Adrenal gland (tissue), 5 donors: ENCODE measurements at regions not wholly inside any gene's neighbourhood (a gene's known extent, or its start where the extent isn't known, plus 50 kb on each side); places are given as distances from the start of the nearest gene placed in this dataset.

Source experiments
- POLR2A ChIP-seq, 2 donors: fragments of 450-650 bp; IDR thresholded peaks; one replicate each; pipeline ENCODE4 v1.6.1; 2017; ENCODE audit warnings: antibody characterized with exemption in 2 of 2, mild to moderate bottlenecking in 2 of 2, moderate library complexity in 1 of 2
- TF ChIP-seq, protein P1 (sequence below), 6 experiments: fragments of 450-650 bp in 4 of 6; fragments of 200-600 bp in 2 of 6; sonication (generic) in 1 of 6; IDR thresholded peaks; 1 replicate in 5 of 6; 2 replicates in 1 of 6; pipeline versions ENCODE4 v1.5.1 to v1.8.0; 2016 to 2021; ENCODE audit warnings: antibody characterized with exemption in 6 of 6, mild to moderate bottlenecking in 2 of 6, moderate library complexity in 1 of 6
- donor health status: DM: no; HTN: no; CAD: no.

DNA sequence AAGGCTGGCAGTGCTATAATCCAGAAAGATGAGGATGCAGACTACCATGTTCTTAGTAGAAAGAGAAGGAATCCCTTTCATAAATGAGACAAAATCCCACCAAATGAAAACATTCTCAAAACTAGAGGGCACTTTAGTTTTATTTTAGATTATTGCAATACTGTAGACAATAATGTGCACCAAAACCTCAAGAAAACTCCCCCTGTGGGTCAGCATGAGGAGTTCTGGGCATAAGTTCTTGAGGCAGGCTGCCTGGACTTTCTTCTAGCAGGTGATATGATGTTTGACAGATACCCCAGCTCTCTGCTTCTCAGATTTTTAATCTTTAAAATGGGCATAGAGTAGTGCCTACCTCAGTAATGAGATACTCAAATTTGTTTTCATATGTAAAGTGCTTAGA lies 196.3 kb upstream of the CTNND2 start:
- TF ChIP-seq, protein P1, sequence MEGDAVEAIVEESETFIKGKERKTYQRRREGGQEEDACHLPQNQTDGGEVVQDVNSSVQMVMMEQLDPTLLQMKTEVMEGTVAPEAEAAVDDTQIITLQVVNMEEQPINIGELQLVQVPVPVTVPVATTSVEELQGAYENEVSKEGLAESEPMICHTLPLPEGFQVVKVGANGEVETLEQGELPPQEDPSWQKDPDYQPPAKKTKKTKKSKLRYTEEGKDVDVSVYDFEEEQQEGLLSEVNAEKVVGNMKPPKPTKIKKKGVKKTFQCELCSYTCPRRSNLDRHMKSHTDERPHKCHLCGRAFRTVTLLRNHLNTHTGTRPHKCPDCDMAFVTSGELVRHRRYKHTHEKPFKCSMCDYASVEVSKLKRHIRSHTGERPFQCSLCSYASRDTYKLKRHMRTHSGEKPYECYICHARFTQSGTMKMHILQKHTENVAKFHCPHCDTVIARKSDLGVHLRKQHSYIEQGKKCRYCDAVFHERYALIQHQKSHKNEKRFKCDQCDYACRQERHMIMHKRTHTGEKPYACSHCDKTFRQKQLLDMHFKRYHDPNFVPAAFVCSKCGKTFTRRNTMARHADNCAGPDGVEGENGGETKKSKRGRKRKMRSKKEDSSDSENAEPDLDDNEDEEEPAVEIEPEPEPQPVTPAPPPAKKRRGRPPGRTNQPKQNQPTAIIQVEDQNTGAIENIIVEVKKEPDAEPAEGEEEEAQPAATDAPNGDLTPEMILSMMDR (IDR thresholded peaks at IDR 0.05), result no peak
- TF ChIP-seq POLR2A (IDR thresholded peaks at IDR 0.05), result no peak
